ENCODE measurements at regions not wholly inside any gene's neighbourhood (a gene's known extent, or its start where the extent isn't known, plus 50 kb on each side); places are given as distances from the start of the nearest gene placed in this dataset.

DNA sequence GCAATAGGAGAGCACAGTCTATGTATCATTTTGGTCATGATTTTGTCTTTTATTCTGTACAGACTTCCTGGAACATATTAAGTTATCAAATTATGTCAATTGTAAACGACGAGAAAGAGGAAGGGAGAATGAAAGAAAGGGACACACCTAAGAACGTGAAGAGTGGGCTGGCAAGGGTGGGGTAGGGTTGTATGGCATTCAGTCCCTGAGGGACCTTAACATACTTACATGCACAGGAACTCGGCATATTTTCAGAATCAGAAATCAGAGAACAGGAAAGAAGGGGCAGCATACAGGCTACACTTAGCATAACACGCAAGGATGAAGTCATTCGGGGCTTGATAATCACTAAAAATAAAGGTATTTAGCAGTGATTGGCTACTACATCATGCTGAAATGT is 1375.0 kb upstream of the ADGRL3 start:
- TF ChIP-seq, protein P1, sequence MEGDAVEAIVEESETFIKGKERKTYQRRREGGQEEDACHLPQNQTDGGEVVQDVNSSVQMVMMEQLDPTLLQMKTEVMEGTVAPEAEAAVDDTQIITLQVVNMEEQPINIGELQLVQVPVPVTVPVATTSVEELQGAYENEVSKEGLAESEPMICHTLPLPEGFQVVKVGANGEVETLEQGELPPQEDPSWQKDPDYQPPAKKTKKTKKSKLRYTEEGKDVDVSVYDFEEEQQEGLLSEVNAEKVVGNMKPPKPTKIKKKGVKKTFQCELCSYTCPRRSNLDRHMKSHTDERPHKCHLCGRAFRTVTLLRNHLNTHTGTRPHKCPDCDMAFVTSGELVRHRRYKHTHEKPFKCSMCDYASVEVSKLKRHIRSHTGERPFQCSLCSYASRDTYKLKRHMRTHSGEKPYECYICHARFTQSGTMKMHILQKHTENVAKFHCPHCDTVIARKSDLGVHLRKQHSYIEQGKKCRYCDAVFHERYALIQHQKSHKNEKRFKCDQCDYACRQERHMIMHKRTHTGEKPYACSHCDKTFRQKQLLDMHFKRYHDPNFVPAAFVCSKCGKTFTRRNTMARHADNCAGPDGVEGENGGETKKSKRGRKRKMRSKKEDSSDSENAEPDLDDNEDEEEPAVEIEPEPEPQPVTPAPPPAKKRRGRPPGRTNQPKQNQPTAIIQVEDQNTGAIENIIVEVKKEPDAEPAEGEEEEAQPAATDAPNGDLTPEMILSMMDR (IDR thresholded peaks at IDR 0.05; ENCODE audit: insufficient read depth, low read length, poor library complexity, severe bottlenecking): no peak
- no peak overlapping the region for H3K4me3 ChIP-seq (ENCODE audit: low read depth, low read length)
- H3K27me3 ChIP-seq (ENCODE audit: control insufficient read depth, insufficient read depth, low read length): no peaks in the 10 kb centered on the region
- no peaks in the 10 kb centered on the region for H3K36me3 ChIP-seq (ENCODE audit: control insufficient read depth, insufficient read depth, low read length)
- DNase-seq (ENCODE audit: low read depth): no peak

DNA sequence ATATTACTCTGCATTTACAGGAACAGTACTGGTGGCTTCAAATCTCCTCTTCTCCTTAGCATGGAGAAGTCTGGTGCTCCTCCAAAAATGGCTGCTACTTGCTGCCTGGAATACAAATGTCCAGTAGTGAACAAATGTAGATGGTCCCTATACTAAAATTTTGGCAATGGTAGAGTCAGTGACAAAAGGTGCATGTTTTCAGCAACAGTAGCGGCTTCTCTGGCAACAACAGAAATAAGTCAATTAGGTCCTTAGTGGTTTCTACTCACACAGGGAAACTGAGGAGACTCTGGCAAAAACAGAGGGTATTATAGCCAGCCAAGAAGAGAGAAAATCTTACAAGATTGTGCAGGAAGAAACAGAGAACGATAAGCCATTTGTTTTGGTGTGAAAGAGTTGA is 1368.4 kb upstream of the ADGRL3 start:
- Histone ChIP-seq H3K36me3 (ENCODE audit: control insufficient read depth, insufficient read depth, low read length) (no peaks in the 10 kb centered on the region), H3K27me3 (ENCODE audit: control insufficient read depth, insufficient read depth, low read length) (no peaks in the 10 kb centered on the region), H3K4me3 (ENCODE audit: low read depth, low read length) (no peak overlapping the region)
- DNase-seq (ENCODE audit: low read depth): no peak
- TF ChIP-seq, protein P1 (IDR thresholded peaks at IDR 0.05; ENCODE audit: insufficient read depth, low read length, poor library complexity, severe bottlenecking): no peak

DNA sequence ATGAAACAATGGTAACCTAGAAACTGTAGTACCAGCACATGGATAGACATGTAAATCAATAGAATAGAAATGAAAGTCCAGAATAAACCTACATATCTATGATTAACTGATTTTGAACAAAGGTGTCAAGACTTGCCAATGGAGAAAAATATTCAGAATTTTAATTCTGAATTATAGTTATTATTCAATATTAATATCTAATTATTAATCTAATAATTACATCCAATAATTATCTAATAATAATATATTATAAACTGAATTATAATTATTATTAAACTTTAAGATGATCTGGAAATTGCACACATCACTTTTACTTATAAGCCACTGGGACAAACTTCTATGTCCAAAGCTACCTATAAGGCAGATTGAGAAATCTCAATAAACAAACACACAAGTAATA is 1365.2 kb upstream of the ADGRL3 start:
- TF ChIP-seq, protein P1 (IDR thresholded peaks at IDR 0.05; ENCODE audit: insufficient read depth, low read length, poor library complexity, severe bottlenecking): no peak
- no peak for DNase-seq (ENCODE audit: low read depth)
- Histone ChIP-seq H3K36me3 (ENCODE audit: control insufficient read depth, insufficient read depth, low read length) (no peaks in the 10 kb centered on the region), H3K27me3 (ENCODE audit: control insufficient read depth, insufficient read depth, low read length) (no peaks in the 10 kb centered on the region), H3K4me3 (ENCODE audit: low read depth, low read length) (no peak overlapping the region)

DNA sequence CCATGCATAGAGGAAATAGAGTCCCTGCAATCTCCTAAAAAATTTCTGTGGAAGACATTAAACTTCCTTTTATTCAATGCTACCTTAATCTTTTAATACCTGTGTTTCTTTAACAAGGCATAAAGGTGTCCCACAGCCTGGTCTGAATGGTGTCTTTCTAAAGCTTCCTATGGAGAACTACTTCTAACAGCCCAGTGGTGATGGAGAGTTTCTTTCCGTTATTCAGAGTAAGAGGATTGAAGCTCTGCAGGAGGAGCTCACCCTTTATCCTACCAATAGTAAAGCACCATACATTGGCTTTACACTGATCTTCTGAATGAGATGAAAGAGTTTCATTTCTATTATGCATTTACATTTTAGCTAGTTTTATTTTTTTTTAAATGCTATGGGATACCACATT is 1362.4 kb upstream of the ADGRL3 start:
- DNase-seq (ENCODE audit: low read depth): no peak
- no peak overlapping the region for H3K4me3 ChIP-seq (ENCODE audit: low read depth, low read length)
- H3K36me3 ChIP-seq (ENCODE audit: control insufficient read depth, insufficient read depth, low read length): no peaks in the 10 kb centered on the region
- H3K27me3 ChIP-seq (ENCODE audit: control insufficient read depth, insufficient read depth, low read length): no peaks in the 10 kb centered on the region
- TF ChIP-seq, protein P1 (IDR thresholded peaks at IDR 0.05; ENCODE audit: insufficient read depth, low read length, poor library complexity, severe bottlenecking): no peak

DNA sequence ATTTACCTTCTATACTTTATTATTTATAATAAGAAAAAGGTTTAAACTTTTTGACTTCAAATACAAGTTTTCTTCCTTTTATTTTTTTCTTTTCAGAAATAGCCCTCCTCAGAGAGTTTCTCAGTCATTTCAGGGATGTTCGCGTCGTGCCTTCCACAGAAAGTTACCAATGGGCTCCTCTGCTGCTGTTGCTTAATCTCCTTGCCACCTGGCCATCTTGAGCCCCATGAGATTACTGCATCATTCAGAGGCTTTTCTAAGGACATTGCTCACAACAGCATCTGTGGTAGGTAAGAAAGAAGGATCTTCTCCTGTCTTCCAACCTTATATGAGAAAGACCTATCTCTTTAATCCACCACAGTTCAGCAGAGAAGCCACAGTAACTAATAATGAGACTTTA is 1361.9 kb upstream of the ADGRL3 start:
- no peaks in the 10 kb centered on the region for H3K36me3 ChIP-seq (ENCODE audit: control insufficient read depth, insufficient read depth, low read length)
- DNase-seq (ENCODE audit: low read depth): no peak
- H3K4me3 ChIP-seq (ENCODE audit: low read depth, low read length): no peak overlapping the region
- H3K27me3 ChIP-seq (ENCODE audit: control insufficient read depth, insufficient read depth, low read length): no peaks in the 10 kb centered on the region
- TF ChIP-seq, protein P1 (IDR thresholded peaks at IDR 0.05; ENCODE audit: insufficient read depth, low read length, poor library complexity, severe bottlenecking): no peak

DNA sequence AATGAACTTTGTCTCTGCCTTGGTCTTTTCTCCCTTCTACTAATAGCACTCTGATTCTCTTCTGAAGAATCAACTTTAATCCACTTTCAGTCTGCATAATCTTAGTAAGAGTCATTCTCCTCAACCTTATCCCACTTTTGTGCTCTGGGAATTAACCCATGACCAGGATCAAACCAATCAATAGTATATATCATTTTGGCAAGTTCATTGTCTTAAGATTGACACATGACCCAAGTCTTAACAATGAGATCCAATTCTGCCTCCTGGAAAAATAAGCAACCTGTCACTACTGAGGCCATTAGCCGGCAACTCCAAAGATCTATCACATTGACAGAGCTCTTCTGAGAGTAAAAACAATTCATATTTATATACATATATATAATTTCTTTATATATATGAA is 1358.4 kb upstream of the ADGRL3 start:
- TF ChIP-seq, protein P1 (IDR thresholded peaks at IDR 0.05; ENCODE audit: insufficient read depth, low read length, poor library complexity, severe bottlenecking): no peak
- no peaks in the 10 kb centered on the region for H3K27me3 ChIP-seq (ENCODE audit: control insufficient read depth, insufficient read depth, low read length)
- no peaks in the 10 kb centered on the region for H3K36me3 ChIP-seq (ENCODE audit: control insufficient read depth, insufficient read depth, low read length)
- H3K4me3 ChIP-seq (ENCODE audit: low read depth, low read length): no peak overlapping the region
- DNase-seq (ENCODE audit: low read depth): no peak

All from kidney epithelial cell (primary cell).